ENCODE measurements at regions not wholly inside any gene's neighbourhood (a gene's known extent, or its start where the extent isn't known, plus 50 kb on each side); places are given as distances from the start of the nearest gene placed in this dataset.

DNA sequence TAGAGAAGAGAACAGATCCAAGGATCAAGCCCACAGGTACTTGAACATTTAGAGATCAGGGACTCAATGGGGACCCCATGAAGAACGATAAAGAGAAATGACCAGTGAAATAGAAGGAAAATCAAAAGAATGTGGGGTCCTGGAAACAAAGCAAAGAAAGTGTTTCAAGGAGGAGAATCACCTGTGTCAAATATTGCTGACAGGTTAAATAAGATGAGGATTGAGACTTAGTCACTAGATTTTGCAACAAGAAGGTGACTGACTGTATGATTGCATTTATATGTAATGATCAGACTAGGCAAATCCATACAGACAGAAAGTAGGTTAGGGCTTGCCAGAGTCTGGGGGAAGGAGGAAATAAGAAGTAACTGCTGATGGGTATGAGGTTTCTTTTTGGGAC is 254.9 kb upstream of the NPY start:
- CTCF ChIA-PET: no interaction called here
- Histone ChIP-seq H3K27me3 (ENCODE audit: insufficient read depth, low read length, poor library complexity, severe bottlenecking) (no peaks in the 10 kb centered on the region), H3K27ac (ENCODE audit: low read depth, low read length) (no peak overlapping the region), H3K4me1 (ENCODE audit: insufficient read depth, low read length) (no peaks in the 10 kb centered on the region), H3K4me3 (ENCODE audit: low read length) (no peak overlapping the region), H3K36me3 (ENCODE audit: insufficient read depth, low read length) (no peaks in the 10 kb centered on the region), H3K9me3 (ENCODE audit: low read length) (no peaks in the 10 kb centered on the region)
- peaks cover 0 to 2% (median 0%) of the 10 kb centered on the region in 5 donors for H3K9me3 Mint-ChIP-seq
- no peak for DNase-seq
- H3K27me3 Mint-ChIP-seq: peaks cover 0 to 2% of the 10 kb centered on the region in 2 donors
- no peaks in the 10 kb centered on the region for H3K36me3 Mint-ChIP-seq
- POLR2A ChIA-PET: no interaction called here
- no peaks in the 10 kb centered on the region for H3K4me1 Mint-ChIP-seq
- no peak overlapping the region for H3K27ac Mint-ChIP-seq
- no peak overlapping the region for H3K4me3 Mint-ChIP-seq

DNA sequence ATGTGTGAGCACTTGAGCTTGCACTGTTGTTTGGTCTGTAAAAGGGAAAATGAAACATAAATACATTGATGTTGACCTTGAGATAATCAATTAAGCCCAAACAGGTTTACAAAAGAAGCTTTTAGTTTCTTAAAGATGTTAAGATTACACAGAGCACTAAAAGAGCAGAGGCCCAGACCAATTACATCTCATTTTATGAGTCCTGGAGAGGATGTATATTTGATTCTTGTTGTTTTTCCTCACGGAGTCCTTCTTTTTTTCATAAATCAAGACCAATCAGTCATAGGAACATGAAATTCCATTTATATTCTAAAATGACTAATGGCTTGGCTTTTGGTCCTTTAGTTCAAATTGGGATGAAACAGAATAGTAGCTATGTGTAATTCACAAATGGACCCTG is 249.7 kb upstream of the NPY start:
- ChIA-PET POLR2A (no interaction called here), CTCF (no interaction called here)
- Histone ChIP-seq H3K4me1 (ENCODE audit: insufficient read depth, low read length) (no peaks in the 10 kb centered on the region), H3K27ac (ENCODE audit: low read depth, low read length) (no peak overlapping the region), H3K27me3 (ENCODE audit: insufficient read depth, low read length, poor library complexity, severe bottlenecking) (no peaks in the 10 kb centered on the region), H3K9me3 (ENCODE audit: low read length) (no peaks in the 10 kb centered on the region), H3K4me3 (ENCODE audit: low read length) (no peak overlapping the region), H3K36me3 (ENCODE audit: insufficient read depth, low read length) (no peaks in the 10 kb centered on the region)
- Mint-ChIP-seq H3K36me3 (no peaks in the 10 kb centered on the region), H3K4me1 (peaks cover 4 to 13% (median 9%) of the 10 kb centered on the region in 3 donors), H3K27ac (no peak overlapping the region), H3K4me3 (no peak overlapping the region), H3K9me3 (peaks cover 0 to 1% (median 0%) of the 10 kb centered on the region in 5 donors), H3K27me3 (no peaks in the 10 kb centered on the region)
- DNase-seq: no peak

- Mint-ChIP-seq H3K4me3 (peak overlapping the region in 3 of 7 donors; percentile 3 to 38 (median 38)), H3K9me3 (peaks cover 0 to 1% (median 0%) of the 10 kb centered on the region in 5 donors), H3K4me1 (peaks cover 4 to 13% (median 9%) of the 10 kb centered on the region in 3 donors), H3K36me3 (no peaks in the 10 kb centered on the region), H3K27ac (no peak overlapping the region), H3K27me3 (no peaks in the 10 kb centered on the region)
- ChIA-PET POLR2A (no interaction called here), CTCF (no interaction called here)
- no peak overlapping the region for H3K4me3 ChIP-seq (ENCODE audit: low read length)
- H3K36me3 ChIP-seq (ENCODE audit: insufficient read depth, low read length): no peaks in the 10 kb centered on the region
- H3K27ac ChIP-seq (ENCODE audit: low read depth, low read length): no peak overlapping the region
- H3K9me3 ChIP-seq (ENCODE audit: low read length): no peaks in the 10 kb centered on the region
- H3K4me1 ChIP-seq (ENCODE audit: insufficient read depth, low read length): no peaks in the 10 kb centered on the region
- DNase-seq: no peak
- no peaks in the 10 kb centered on the region for H3K27me3 ChIP-seq (ENCODE audit: insufficient read depth, low read length, poor library complexity, severe bottlenecking)
Observed at GRCh38 chr7:24035366-24036032, 248.5 kb upstream of the NPY start.

DNA sequence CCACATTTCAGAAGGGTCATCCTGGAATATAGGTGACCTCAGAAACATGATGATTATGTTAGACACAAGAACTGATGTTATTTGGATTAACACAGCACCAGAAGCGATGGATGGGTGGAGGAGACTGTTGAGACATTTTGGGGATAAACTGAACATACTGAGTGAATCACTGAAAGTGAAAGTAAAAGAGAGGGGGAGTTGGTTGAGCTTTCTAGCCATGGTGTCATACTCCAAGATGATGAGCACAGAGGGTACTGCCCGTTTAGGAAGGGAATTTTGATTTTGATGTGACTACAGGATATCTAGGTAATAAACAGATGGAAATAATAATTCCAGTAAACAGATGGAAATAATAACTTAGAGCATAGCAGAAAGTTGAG is 248.0 kb upstream of the NPY start:
- Mint-ChIP-seq H3K4me1 (peaks cover 4 to 13% (median 9%) of the 10 kb centered on the region in 3 donors), H3K27ac (peak overlapping the region in 1 of 8 donors; percentile 47), H3K4me3 (peak overlapping the region in 5 of 7 donors; percentile 3 to 42 (median 24)), H3K9me3 (peaks cover 0 to 1% (median 0%) of the 10 kb centered on the region in 5 donors), H3K36me3 (no peaks in the 10 kb centered on the region), H3K27me3 (no peaks in the 10 kb centered on the region)
- CTCF ChIA-PET: no interaction called here
- no peak for DNase-seq
- no peak overlapping the region for H3K27ac ChIP-seq (ENCODE audit: low read depth, low read length)
- no peaks in the 10 kb centered on the region for H3K36me3 ChIP-seq (ENCODE audit: insufficient read depth, low read length)
- no peak overlapping the region for H3K4me3 ChIP-seq (ENCODE audit: low read length)
- POLR2A ChIA-PET: no interaction called here
- H3K4me1 ChIP-seq (ENCODE audit: insufficient read depth, low read length): no peaks in the 10 kb centered on the region
- H3K9me3 ChIP-seq (ENCODE audit: low read length): no peaks in the 10 kb centered on the region
- H3K27me3 ChIP-seq (ENCODE audit: insufficient read depth, low read length, poor library complexity, severe bottlenecking): no peaks in the 10 kb centered on the region

DNA sequence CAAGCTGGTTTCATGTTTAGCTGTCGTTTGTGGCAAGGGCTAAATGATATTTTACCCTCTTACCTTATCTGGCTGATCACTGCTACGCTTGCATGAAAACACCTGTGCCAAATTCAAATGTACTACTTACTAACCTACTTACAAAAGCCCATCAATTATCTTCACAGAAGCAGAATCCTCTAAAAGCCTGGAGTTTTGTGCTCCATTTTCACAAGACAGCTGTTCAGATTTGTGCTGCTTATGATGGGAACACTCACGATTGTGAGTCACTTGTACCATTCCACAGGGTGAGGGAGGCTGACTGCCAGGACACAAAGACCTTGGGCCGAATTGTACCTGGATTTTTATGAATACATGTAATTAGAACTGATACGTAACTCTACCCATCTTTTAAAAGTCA is 245.0 kb upstream of the NPY start:
- no peaks in the 10 kb centered on the region for H3K36me3 Mint-ChIP-seq
- H3K4me3 ChIP-seq (ENCODE audit: low read length): no peak overlapping the region
- H3K27ac ChIP-seq (ENCODE audit: low read depth, low read length): no peak overlapping the region
- no peaks in the 10 kb centered on the region for H3K27me3 ChIP-seq (ENCODE audit: insufficient read depth, low read length, poor library complexity, severe bottlenecking)
- ChIA-PET CTCF (no interaction called here), POLR2A (no interaction called here)
- H3K4me1 ChIP-seq (ENCODE audit: insufficient read depth, low read length): no peaks in the 10 kb centered on the region
- no peak overlapping the region for H3K4me3 Mint-ChIP-seq
- H3K36me3 ChIP-seq (ENCODE audit: insufficient read depth, low read length): no peaks in the 10 kb centered on the region
- H3K27ac Mint-ChIP-seq: no peak overlapping the region
- no peak for DNase-seq
- H3K9me3 ChIP-seq (ENCODE audit: low read length): no peaks in the 10 kb centered on the region
- peaks cover 4 to 13% (median 9%) of the 10 kb centered on the region in 3 donors for H3K4me1 Mint-ChIP-seq
- peaks cover 0 to 5% of the 10 kb centered on the region in 2 donors for H3K27me3 Mint-ChIP-seq
- H3K9me3 Mint-ChIP-seq: peaks cover 0 to 1% (median 0%) of the 10 kb centered on the region in 5 donors

DNA sequence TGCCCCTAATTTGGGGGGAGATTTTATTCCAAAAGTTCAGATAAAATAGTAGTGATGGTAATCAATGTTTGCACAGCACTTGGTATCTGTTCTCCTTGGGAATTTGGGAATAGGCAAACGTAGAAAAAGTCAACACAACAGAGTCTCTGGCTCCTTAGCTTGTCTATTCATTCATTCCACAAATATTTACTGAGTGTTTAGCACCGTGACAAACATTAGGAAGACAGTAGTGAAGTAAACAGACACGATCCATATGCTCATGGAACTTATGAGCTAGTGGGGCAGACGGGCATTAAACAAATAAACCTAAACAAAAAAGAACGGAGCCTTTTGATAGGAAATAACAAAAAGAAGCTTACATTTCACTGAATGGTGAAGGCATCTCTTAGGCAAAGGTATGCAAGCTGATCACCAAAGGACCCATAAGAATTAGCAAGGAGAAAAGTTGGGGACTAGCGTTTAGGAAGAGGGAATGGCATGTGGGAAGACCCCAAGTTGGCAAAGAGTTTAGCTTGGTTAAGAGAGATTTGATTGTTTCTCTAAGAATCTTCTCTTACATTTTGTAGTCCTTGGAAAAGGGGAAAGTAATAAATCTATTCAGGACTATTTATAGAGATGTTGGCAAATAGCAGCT is 243.9 kb upstream of the NPY start:
- H3K9me3 Mint-ChIP-seq: peaks cover 0 to 3% (median 0%) of the 10 kb centered on the region in 5 donors
- H3K27me3 Mint-ChIP-seq: peaks cover 4 to 13% of the 10 kb centered on the region in 2 donors
- ChIA-PET POLR2A (no interaction called here), CTCF (interaction anchor here (1.1 kb wide), 1 partner anchor 25 kb away, joined by 3 read pairs; no protein-coding TSS in a partner anchor)
- Histone ChIP-seq H3K36me3 (ENCODE audit: insufficient read depth, low read length) (no peaks in the 10 kb centered on the region), H3K9me3 (ENCODE audit: low read length) (no peaks in the 10 kb centered on the region), H3K4me1 (ENCODE audit: insufficient read depth, low read length) (no peaks in the 10 kb centered on the region), H3K4me3 (ENCODE audit: low read length) (no peak overlapping the region), H3K27me3 (ENCODE audit: insufficient read depth, low read length, poor library complexity, severe bottlenecking) (no peaks in the 10 kb centered on the region), H3K27ac (ENCODE audit: low read depth, low read length) (no peak overlapping the region)
- no peak for DNase-seq
- H3K4me3 Mint-ChIP-seq: no peak overlapping the region
- H3K27ac Mint-ChIP-seq: no peak overlapping the region
- H3K36me3 Mint-ChIP-seq: no peaks in the 10 kb centered on the region
- peaks cover 4 to 13% (median 9%) of the 10 kb centered on the region in 3 donors for H3K4me1 Mint-ChIP-seq

DNA sequence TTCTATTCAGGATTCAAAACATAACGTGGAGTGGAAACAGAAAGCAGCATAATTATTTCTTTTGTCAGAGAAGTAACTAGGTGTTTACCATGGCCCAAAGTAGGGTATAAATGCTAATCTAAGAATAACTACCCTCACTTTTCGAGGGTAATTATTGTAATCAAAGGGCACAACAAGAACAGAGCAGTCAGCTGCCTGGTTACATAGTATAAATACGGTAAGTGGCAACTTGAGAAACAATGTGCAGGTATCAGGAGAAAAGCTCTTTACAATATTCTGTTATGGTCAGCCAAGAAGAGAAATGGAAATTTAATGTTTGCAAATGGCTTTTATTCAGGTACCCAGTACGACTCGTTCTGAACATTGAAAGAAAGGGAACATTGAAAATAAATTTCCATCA is 242.0 kb upstream of the NPY start:
- DNase-seq: no peak
- Mint-ChIP-seq H3K27ac (no peak overlapping the region), H3K36me3 (no peaks in the 10 kb centered on the region), H3K9me3 (peaks cover 0 to 3% (median 0%) of the 10 kb centered on the region in 5 donors), H3K27me3 (peaks cover 4 to 13% of the 10 kb centered on the region in 2 donors), H3K4me1 (no peaks in the 10 kb centered on the region), H3K4me3 (no peak overlapping the region)
- H3K9me3 ChIP-seq (ENCODE audit: low read length): no peaks in the 10 kb centered on the region
- H3K27me3 ChIP-seq (ENCODE audit: insufficient read depth, low read length, poor library complexity, severe bottlenecking): no peaks in the 10 kb centered on the region
- ChIA-PET CTCF (no interaction called here), POLR2A (no interaction called here)
- H3K36me3 ChIP-seq (ENCODE audit: insufficient read depth, low read length): no peaks in the 10 kb centered on the region
- H3K27ac ChIP-seq (ENCODE audit: low read depth, low read length): no peak overlapping the region
- no peaks in the 10 kb centered on the region for H3K4me1 ChIP-seq (ENCODE audit: insufficient read depth, low read length)
- no peak overlapping the region for H3K4me3 ChIP-seq (ENCODE audit: low read length)

DNA sequence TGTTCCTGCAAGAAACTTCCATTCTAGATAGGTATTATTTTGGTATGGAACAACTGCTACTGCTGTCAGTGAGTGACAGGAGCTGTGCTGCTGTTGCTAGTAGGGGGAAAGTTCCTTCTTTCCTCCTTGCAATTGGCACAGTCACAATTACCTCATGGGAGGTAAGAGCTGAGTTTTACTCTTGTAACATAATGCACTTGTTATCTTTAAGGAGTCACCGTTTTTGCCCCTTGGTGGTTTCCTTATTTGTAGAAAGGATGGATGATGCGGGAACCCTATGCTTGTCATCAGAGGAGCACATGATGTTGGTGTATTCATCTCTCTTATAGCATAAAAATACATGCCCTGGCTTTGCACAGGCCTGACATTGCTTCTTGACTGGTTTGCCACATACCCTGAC is 234.7 kb upstream of the NPY start:
- H3K9me3 Mint-ChIP-seq: peaks cover 0 to 3% (median 0%) of the 10 kb centered on the region in 5 donors
- H3K36me3 Mint-ChIP-seq: no peaks in the 10 kb centered on the region
- CTCF ChIA-PET: no interaction called here
- no peak for DNase-seq
- H3K27ac Mint-ChIP-seq: no peak overlapping the region
- H3K4me1 Mint-ChIP-seq: peaks cover 0 to 7% (median 0%) of the 10 kb centered on the region in 3 donors
- no peaks in the 10 kb centered on the region for H3K27me3 ChIP-seq (ENCODE audit: insufficient read depth, low read length, poor library complexity, severe bottlenecking)
- no peaks in the 10 kb centered on the region for H3K4me1 ChIP-seq (ENCODE audit: insufficient read depth, low read length)
- H3K36me3 ChIP-seq (ENCODE audit: insufficient read depth, low read length): no peaks in the 10 kb centered on the region
- H3K27me3 Mint-ChIP-seq: peaks cover 4 to 19% of the 10 kb centered on the region in 2 donors
- H3K4me3 ChIP-seq (ENCODE audit: low read length): no peak overlapping the region
- POLR2A ChIA-PET: no interaction called here
- no peak overlapping the region for H3K4me3 Mint-ChIP-seq
- H3K27ac ChIP-seq (ENCODE audit: low read depth, low read length): no peak overlapping the region
- H3K9me3 ChIP-seq (ENCODE audit: low read length): no peaks in the 10 kb centered on the region

All from CD8-positive, alpha-beta memory T cell (primary cell).